COLO668 (cell line): ENCODE measurements at regions not wholly inside any gene's neighbourhood (a gene's known extent, or its start where the extent isn't known, plus 50 kb on each side); places are given as distances from the start of the nearest gene placed in this dataset.
A peak's percentile ranks its signal among the peaks of the same experiment; 100 is the strongest.

Experiments used
- DNase-seq: peaks from one replicate; lab custom pipeline; 2025; ENCODE audit not compliant: unreplicated experiment; lab: John Stamatoyannopoulos, UW

- no peak for DNase-seq
These were observed 188.0 kb upstream of the IL12A start for GRCh38 chr3:159800434-159801155.

GRCh38 chr3:159802864-159803263 lies 185.8 kb upstream of the IL12A start:
- DNase-seq, result no peak

- DNase-seq, result no peak
These were observed 185.2 kb upstream of the IL12A start for GRCh38 chr3:159803459-159803858.

- peak; percentile 48 for DNase-seq
These were observed 183.8 kb upstream of the IL12A start for GRCh38 chr3:159804726-159805410.

- no peak for DNase-seq
These were observed 183.2 kb upstream of the IL12A start for GRCh38 chr3:159805411-159805772.

- no peak for DNase-seq
These were observed 182.2 kb upstream of the IL12A start for GRCh38 chr3:159806412-159806811.

- no peak for DNase-seq
These were observed 181.2 kb upstream of the IL12A start for GRCh38 chr3:159807137-159808040.

- DNase-seq, result peak; percentile 56
These were observed 174.7 kb upstream of the IL12A start for GRCh38 chr3:159813822-159814531.

GRCh38 chr3:159816512-159816911 lies 172.1 kb upstream of the IL12A start:
- no peak for DNase-seq

- no peak for DNase-seq
These were observed 171.5 kb upstream of the IL12A start for GRCh38 chr3:159817126-159817525.

GRCh38 chr3:159817571-159817970 lies 171.1 kb upstream of the IL12A start:
- no peak for DNase-seq

GRCh38 chr3:159818399-159818798 lies 170.2 kb upstream of the IL12A start:
- peak; percentile 5 for DNase-seq

GRCh38 chr3:159818997-159819500 lies 169.6 kb upstream of the IL12A start:
- no peak for DNase-seq

- no peak for DNase-seq
These were observed 169.0 kb upstream of the IL12A start for GRCh38 chr3:159819676-159820075.

- no peak for DNase-seq
These were observed 167.5 kb upstream of the IL12A start for GRCh38 chr3:159821110-159821509.

GRCh38 chr3:159821736-159822135 lies 166.9 kb upstream of the IL12A start:
- no peak for DNase-seq

GRCh38 chr3:159823780-159824179 lies 164.9 kb upstream of the IL12A start:
- no peak for DNase-seq

- DNase-seq, result no peak
These were observed 164.3 kb upstream of the IL12A start for GRCh38 chr3:159824333-159824732.

- no peak for DNase-seq
These were observed 163.3 kb upstream of the IL12A start for GRCh38 chr3:159825216-159825854.

- no peak for DNase-seq
These were observed 160.1 kb upstream of the IL12A start for GRCh38 chr3:159828542-159828943.
